ENCODE measurements at regions not wholly inside any gene's neighbourhood (a gene's known extent, or its start where the extent isn't known, plus 50 kb on each side); places are given as distances from the start of the nearest gene placed in this dataset.

DNA sequence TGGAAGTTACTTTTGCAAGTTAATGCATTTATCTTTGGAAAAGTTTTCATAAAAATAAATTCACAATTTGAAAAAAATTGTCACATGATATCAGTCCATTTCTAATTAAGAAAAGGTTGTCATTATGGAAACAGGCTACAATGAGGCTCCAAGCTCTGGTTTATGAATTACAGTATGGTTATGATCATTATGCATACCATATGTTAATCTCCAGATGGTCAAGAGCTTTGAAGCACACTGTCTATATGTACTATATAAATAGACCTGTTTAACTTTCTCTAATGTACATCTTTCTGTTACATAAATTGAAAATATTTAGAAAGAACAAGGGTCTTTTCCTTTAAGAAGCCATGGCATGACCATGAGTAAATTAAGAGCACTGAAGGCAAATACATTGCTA is 2338.8 kb downstream of the PCDH7 start (continued):
- TF ChIP-seq, protein P1, sequence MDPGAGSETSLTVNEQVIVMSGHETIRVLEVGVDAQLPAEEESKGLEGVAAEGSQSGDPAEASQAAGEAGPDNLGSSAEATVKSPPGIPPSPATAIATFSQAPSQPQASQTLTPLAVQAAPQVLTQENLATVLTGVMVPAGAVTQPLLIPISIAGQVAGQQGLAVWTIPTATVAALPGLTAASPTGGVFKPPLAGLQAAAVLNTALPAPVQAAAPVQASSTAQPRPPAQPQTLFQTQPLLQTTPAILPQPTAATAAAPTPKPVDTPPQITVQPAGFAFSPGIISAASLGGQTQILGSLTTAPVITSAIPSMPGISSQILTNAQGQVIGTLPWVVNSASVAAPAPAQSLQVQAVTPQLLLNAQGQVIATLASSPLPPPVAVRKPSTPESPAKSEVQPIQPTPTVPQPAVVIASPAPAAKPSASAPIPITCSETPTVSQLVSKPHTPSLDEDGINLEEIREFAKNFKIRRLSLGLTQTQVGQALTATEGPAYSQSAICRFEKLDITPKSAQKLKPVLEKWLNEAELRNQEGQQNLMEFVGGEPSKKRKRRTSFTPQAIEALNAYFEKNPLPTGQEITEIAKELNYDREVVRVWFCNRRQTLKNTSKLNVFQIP (CRISPR knock-in tag; IDR thresholded peaks at IDR 0.05; ENCODE audit: borderline replicate concordance, low read depth) = no peak
- TF ChIP-seq, protein P2, sequence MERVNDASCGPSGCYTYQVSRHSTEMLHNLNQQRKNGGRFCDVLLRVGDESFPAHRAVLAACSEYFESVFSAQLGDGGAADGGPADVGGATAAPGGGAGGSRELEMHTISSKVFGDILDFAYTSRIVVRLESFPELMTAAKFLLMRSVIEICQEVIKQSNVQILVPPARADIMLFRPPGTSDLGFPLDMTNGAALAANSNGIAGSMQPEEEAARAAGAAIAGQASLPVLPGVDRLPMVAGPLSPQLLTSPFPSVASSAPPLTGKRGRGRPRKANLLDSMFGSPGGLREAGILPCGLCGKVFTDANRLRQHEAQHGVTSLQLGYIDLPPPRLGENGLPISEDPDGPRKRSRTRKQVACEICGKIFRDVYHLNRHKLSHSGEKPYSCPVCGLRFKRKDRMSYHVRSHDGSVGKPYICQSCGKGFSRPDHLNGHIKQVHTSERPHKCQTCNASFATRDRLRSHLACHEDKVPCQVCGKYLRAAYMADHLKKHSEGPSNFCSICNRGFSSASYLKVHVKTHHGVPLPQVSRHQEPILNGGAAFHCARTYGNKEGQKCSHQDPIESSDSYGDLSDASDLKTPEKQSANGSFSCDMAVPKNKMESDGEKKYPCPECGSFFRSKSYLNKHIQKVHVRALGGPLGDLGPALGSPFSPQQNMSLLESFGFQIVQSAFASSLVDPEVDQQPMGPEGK (CRISPR knock-in tag; IDR thresholded peaks at IDR 0.05; ENCODE audit: borderline replicate concordance) = no peak

- peak; percentile 88 for ATAC-seq
- no peak for TF ChIP-seq SNAI2 (CRISPR knock-in tag; IDR thresholded peaks at IDR 0.05)
- no peak for TF ChIP-seq BACH2 (CRISPR knock-in tag; IDR thresholded peaks at IDR 0.05; ENCODE audit: borderline replicate concordance)
- no peak for TF ChIP-seq CSDC2 (CRISPR knock-in tag; IDR thresholded peaks at IDR 0.05)
- TF ChIP-seq PPARA (CRISPR knock-in tag; IDR thresholded peaks at IDR 0.05; ENCODE audit: borderline replicate concordance) = no peak
- no peak for TF ChIP-seq ESRRG (CRISPR knock-in tag; IDR thresholded peaks at IDR 0.05)
- no peak for TF ChIP-seq ZNF8 (CRISPR knock-in tag; IDR thresholded peaks at IDR 0.05)
- TF ChIP-seq, protein P2 (CRISPR knock-in tag; IDR thresholded peaks at IDR 0.05; ENCODE audit: borderline replicate concordance) = no peak
- no peak for TF ChIP-seq ISL1 (CRISPR knock-in tag; IDR thresholded peaks at IDR 0.05)
- no peak for TF ChIP-seq TOX (CRISPR knock-in tag; IDR thresholded peaks at IDR 0.05; ENCODE audit: borderline replicate concordance)
- no peak for TF ChIP-seq ZC3H10 (CRISPR knock-in tag; IDR thresholded peaks at IDR 0.05)
- no peak for TF ChIP-seq ZNF70 (CRISPR knock-in tag; IDR thresholded peaks at IDR 0.05)
- no peak for TF ChIP-seq ARNTL (CRISPR knock-in tag; IDR thresholded peaks at IDR 0.05; ENCODE audit: borderline replicate concordance, low read depth)
- TF ChIP-seq, protein P3, sequence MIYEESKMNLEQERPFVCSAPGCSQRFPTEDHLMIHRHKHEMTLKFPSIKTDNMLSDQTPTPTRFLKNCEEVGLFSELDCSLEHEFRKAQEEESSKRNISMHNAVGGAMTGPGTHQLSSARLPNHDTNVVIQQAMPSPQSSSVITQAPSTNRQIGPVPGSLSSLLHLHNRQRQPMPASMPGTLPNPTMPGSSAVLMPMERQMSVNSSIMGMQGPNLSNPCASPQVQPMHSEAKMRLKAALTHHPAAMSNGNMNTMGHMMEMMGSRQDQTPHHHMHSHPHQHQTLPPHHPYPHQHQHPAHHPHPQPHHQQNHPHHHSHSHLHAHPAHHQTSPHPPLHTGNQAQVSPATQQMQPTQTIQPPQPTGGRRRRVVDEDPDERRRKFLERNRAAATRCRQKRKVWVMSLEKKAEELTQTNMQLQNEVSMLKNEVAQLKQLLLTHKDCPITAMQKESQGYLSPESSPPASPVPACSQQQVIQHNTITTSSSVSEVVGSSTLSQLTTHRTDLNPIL (CRISPR knock-in tag; IDR thresholded peaks at IDR 0.05; ENCODE audit: low read depth) = no peak
Observed at GRCh38 chr4:33060674-33061542, 2340.7 kb downstream of the PCDH7 start.

GRCh38 chr4:33061727-33062126 is 2341.6 kb downstream of the PCDH7 start:
- ATAC-seq = no peak
- TF ChIP-seq TCF4 (CRISPR knock-in tag; IDR thresholded peaks at IDR 0.05; ENCODE audit: borderline replicate concordance) = no peak
- TF ChIP-seq, protein P4, sequence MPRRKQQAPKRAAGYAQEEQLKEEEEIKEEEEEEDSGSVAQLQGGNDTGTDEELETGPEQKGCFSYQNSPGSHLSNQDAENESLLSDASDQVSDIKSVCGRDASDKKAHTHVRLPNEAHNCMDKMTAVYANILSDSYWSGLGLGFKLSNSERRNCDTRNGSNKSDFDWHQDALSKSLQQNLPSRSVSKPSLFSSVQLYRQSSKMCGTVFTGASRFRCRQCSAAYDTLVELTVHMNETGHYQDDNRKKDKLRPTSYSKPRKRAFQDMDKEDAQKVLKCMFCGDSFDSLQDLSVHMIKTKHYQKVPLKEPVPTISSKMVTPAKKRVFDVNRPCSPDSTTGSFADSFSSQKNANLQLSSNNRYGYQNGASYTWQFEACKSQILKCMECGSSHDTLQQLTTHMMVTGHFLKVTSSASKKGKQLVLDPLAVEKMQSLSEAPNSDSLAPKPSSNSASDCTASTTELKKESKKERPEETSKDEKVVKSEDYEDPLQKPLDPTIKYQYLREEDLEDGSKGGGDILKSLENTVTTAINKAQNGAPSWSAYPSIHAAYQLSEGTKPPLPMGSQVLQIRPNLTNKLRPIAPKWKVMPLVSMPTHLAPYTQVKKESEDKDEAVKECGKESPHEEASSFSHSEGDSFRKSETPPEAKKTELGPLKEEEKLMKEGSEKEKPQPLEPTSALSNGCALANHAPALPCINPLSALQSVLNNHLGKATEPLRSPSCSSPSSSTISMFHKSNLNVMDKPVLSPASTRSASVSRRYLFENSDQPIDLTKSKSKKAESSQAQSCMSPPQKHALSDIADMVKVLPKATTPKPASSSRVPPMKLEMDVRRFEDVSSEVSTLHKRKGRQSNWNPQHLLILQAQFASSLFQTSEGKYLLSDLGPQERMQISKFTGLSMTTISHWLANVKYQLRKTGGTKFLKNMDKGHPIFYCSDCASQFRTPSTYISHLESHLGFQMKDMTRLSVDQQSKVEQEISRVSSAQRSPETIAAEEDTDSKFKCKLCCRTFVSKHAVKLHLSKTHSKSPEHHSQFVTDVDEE (CRISPR knock-in tag; IDR thresholded peaks at IDR 0.05) = no peak
- no peak for TF ChIP-seq RARB (CRISPR knock-in tag; IDR thresholded peaks at IDR 0.05)
- TF ChIP-seq, protein P1 (CRISPR knock-in tag; IDR thresholded peaks at IDR 0.05; ENCODE audit: borderline replicate concordance, low read depth) = no peak
- TF ChIP-seq TOX (CRISPR knock-in tag; IDR thresholded peaks at IDR 0.05; ENCODE audit: borderline replicate concordance) = no peak
- no peak for TF ChIP-seq ZNF70 (CRISPR knock-in tag; IDR thresholded peaks at IDR 0.05)
- no peak for TF ChIP-seq OSR1 (CRISPR knock-in tag; IDR thresholded peaks at IDR 0.05)
- no peak for TF ChIP-seq GLIS3 (CRISPR knock-in tag; IDR thresholded peaks at IDR 0.05)
- no peak for TF ChIP-seq ZFP30 (CRISPR knock-in tag; IDR thresholded peaks at IDR 0.05)
- no peak for TF ChIP-seq ZNF8 (CRISPR knock-in tag; IDR thresholded peaks at IDR 0.05)
- TF ChIP-seq CSRNP3 (CRISPR knock-in tag; IDR thresholded peaks at IDR 0.05) = no peak
- TF ChIP-seq, protein P3 (CRISPR knock-in tag; IDR thresholded peaks at IDR 0.05; ENCODE audit: low read depth) = no peak

Data from SK-N-SH treated with all-trans-retinoic acid at 6 μM for 48 hours (cell line).